B cell (primary cell): ENCODE measurements at regions not wholly inside any gene's neighbourhood (a gene's known extent, or its start where the extent isn't known, plus 50 kb on each side); places are given as distances from the start of the nearest gene placed in this dataset.

Source experiments
- CTCF ChIP-seq: fragments of 200-600 bp; IDR thresholded peaks from one replicate; pipeline ENCODE4 v1.8.0; 2022; ENCODE audit warnings: antibody characterized with exemption, mild to moderate bottlenecking
- EZH2 ChIP-seq: IDR thresholded peaks from 2 replicates; pipeline ENCODE4 v1.6.1; 2012; ENCODE audit warnings: borderline replicate concordance, low read depth, mild to moderate bottlenecking, moderate library complexity, low read length; ENCODE audit not compliant: insufficient read depth, poor library complexity, severe bottlenecking

GRCh38 chr7:52287698-52288097 is 747.7 kb upstream of the POM121L12 start:
- TF ChIP-seq CTCF (no peak), EZH2 (no peak)
